ENCODE measurements at regions not wholly inside any gene's neighbourhood (a gene's known extent, or its start where the extent isn't known, plus 50 kb on each side); places are given as distances from the start of the nearest gene placed in this dataset.

- TF ChIP-seq CTCF (conservative IDR thresholded peaks at IDR 0.05) (no peak), ZFX (IDR thresholded peaks at IDR 0.05) (no peak)
Measured at GRCh38 chr6:6711031-6711785, 122.7 kb downstream of the LY86 start.
